ENCODE measurements at regions not wholly inside any gene's neighbourhood (a gene's known extent, or its start where the extent isn't known, plus 50 kb on each side); places are given as distances from the start of the nearest gene placed in this dataset.

- ATAC-seq, result no peak
- no peak for TF ChIP-seq ZNF565 (CRISPR knock-in tag; conservative IDR thresholded peaks at IDR 0.05; ENCODE audit: low read depth)
- no peak for TF ChIP-seq ZC3H10 (CRISPR knock-in tag; IDR thresholded peaks at IDR 0.05)
- no peak for TF ChIP-seq TSHZ2 (CRISPR knock-in tag; IDR thresholded peaks at IDR 0.05)
- no peak for TF ChIP-seq BACH2 (CRISPR knock-in tag; IDR thresholded peaks at IDR 0.05; ENCODE audit: borderline replicate concordance)
Observed at GRCh38 chr5:175772747-175773533, 98.4 kb upstream of the CPLX2 start.

- no peak for TF ChIP-seq CREB5 (CRISPR knock-in tag; IDR thresholded peaks at IDR 0.05; ENCODE audit: low read depth)
- TF ChIP-seq ARNTL (CRISPR knock-in tag; IDR thresholded peaks at IDR 0.05; ENCODE audit: borderline replicate concordance, low read depth), result no peak
- TF ChIP-seq SNAI2 (CRISPR knock-in tag; IDR thresholded peaks at IDR 0.05), result no peak
- TF ChIP-seq ZFP30 (CRISPR knock-in tag; IDR thresholded peaks at IDR 0.05), result no peak
- no peak for TF ChIP-seq RARB (CRISPR knock-in tag; IDR thresholded peaks at IDR 0.05)
- TF ChIP-seq ESRRG (CRISPR knock-in tag; IDR thresholded peaks at IDR 0.05), result no peak
- TF ChIP-seq ISL1 (CRISPR knock-in tag; IDR thresholded peaks at IDR 0.05), result no peak
- no peak for TF ChIP-seq POU6F1 (CRISPR knock-in tag; IDR thresholded peaks at IDR 0.05; ENCODE audit: borderline replicate concordance, low read depth)
- TF ChIP-seq OSR1 (CRISPR knock-in tag; IDR thresholded peaks at IDR 0.05), result no peak
- TF ChIP-seq PATZ1 (CRISPR knock-in tag; IDR thresholded peaks at IDR 0.05; ENCODE audit: borderline replicate concordance), result no peak
- TF ChIP-seq CSDC2 (CRISPR knock-in tag; IDR thresholded peaks at IDR 0.05), result no peak
- TF ChIP-seq TOX (CRISPR knock-in tag; IDR thresholded peaks at IDR 0.05; ENCODE audit: borderline replicate concordance), result no peak
- no peak for ATAC-seq
Observed at GRCh38 chr5:175773534-175774070, 97.8 kb upstream of the CPLX2 start.

GRCh38 chr5:175775416-175775815, 96.0 kb upstream of the CPLX2 start:
- no peak for TF ChIP-seq POU6F1 (CRISPR knock-in tag; IDR thresholded peaks at IDR 0.05; ENCODE audit: borderline replicate concordance, low read depth)
- no peak for ATAC-seq

GRCh38 chr5:175778951-175779503, 92.4 kb upstream of the CPLX2 start:
- peak; percentile 54 for ATAC-seq
- TF ChIP-seq ZNF565 (CRISPR knock-in tag; conservative IDR thresholded peaks at IDR 0.05; ENCODE audit: low read depth) (no peak), ARNTL (CRISPR knock-in tag; IDR thresholded peaks at IDR 0.05; ENCODE audit: borderline replicate concordance, low read depth) (no peak), ISL1 (CRISPR knock-in tag; IDR thresholded peaks at IDR 0.05) (peak; percentile 50; the same call in 1 of the 2 replicates), ZNF70 (CRISPR knock-in tag; IDR thresholded peaks at IDR 0.05) (no peak), GLIS3 (CRISPR knock-in tag; IDR thresholded peaks at IDR 0.05) (peak; percentile 81), ESRRG (CRISPR knock-in tag; IDR thresholded peaks at IDR 0.05) (no peak), BACH2 (CRISPR knock-in tag; IDR thresholded peaks at IDR 0.05; ENCODE audit: borderline replicate concordance) (no peak), ZFP30 (CRISPR knock-in tag; IDR thresholded peaks at IDR 0.05) (no peak), TSHZ2 (CRISPR knock-in tag; IDR thresholded peaks at IDR 0.05) (peak; percentile 55; the same call in 1 of the 2 replicates), ZFP3 (CRISPR knock-in tag; IDR thresholded peaks at IDR 0.05) (no peak), RARB (CRISPR knock-in tag; IDR thresholded peaks at IDR 0.05) (no peak), TOX (CRISPR knock-in tag; IDR thresholded peaks at IDR 0.05; ENCODE audit: borderline replicate concordance) (no peak), OSR1 (CRISPR knock-in tag; IDR thresholded peaks at IDR 0.05) (no peak), CSDC2 (CRISPR knock-in tag; IDR thresholded peaks at IDR 0.05) (no peak; the same call in 1 of the 2 replicates), ZC3H10 (CRISPR knock-in tag; IDR thresholded peaks at IDR 0.05) (no peak)
